ENCODE measurements at regions not wholly inside any gene's neighbourhood (a gene's known extent, or its start where the extent isn't known, plus 50 kb on each side); places are given as distances from the start of the nearest gene placed in this dataset.
"Not testable (repeated sequence)": the region's sequence is repeated elsewhere in the genome, so short reads cannot be mapped to it uniquely, and the experiment has no call there.

GRCh38 chr11:13550761-13551160, 55.0 kb upstream of the PTH start (continued):
- TF ChIP-seq, protein P1, sequence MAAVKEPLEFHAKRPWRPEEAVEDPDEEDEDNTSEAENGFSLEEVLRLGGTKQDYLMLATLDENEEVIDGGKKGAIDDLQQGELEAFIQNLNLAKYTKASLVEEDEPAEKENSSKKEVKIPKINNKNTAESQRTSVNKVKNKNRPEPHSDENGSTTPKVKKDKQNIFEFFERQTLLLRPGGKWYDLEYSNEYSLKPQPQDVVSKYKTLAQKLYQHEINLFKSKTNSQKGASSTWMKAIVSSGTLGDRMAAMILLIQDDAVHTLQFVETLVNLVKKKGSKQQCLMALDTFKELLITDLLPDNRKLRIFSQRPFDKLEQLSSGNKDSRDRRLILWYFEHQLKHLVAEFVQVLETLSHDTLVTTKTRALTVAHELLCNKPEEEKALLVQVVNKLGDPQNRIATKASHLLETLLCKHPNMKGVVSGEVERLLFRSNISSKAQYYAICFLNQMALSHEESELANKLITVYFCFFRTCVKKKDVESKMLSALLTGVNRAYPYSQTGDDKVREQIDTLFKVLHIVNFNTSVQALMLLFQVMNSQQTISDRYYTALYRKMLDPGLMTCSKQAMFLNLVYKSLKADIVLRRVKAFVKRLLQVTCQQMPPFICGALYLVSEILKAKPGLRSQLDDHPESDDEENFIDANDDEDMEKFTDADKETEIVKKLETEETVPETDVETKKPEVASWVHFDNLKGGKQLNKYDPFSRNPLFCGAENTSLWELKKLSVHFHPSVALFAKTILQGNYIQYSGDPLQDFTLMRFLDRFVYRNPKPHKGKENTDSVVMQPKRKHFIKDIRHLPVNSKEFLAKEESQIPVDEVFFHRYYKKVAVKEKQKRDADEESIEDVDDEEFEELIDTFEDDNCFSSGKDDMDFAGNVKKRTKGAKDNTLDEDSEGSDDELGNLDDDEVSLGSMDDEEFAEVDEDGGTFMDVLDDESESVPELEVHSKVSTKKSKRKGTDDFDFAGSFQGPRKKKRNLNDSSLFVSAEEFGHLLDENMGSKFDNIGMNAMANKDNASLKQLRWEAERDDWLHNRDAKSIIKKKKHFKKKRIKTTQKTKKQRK (IDR thresholded peaks at IDR 0.05; ENCODE audit: low read depth, low read length): no peak

DNA sequence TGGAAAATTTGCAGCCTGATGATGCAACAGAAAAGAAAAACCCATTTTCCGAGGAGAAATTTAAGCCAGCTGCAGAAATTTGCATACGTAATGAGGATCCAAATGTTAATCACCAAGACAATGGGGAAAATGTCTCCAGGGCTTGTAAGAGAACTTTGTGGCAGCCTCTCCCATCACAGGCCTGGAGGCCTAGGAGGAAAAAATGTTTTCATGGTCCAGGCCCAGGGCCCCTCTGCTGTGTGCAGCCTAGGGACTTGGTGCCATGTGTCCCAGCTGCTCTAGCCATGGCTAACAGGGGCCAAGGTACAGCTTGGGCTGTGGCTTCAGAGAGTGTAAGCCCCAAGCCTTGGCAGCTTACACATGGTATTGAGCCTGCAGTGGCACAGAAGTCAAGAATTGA, 50.3 kb upstream of the PTH start:
- BruUV-seq (replicated peaks); POLR2A ChIA-PET; FAIRE-seq; H3K36me3 ChIP-seq (ENCODE audit: control insufficient read depth in 2 of 2, insufficient read depth in 2 of 2, low read length in 1 of 2); RAD21 ChIA-PET (ENCODE audit: unreplicated experiment); H3K27me3 ChIP-seq (replicated peaks in 1 of 2; ENCODE audit: control insufficient read depth in 2 of 2, insufficient read depth in 2 of 2, low read length in 1 of 2); DNase-seq (ENCODE audit: low read depth, low spot score); CTCF ChIA-PET; H3K27ac ChIP-seq (ENCODE audit: control insufficient read depth, insufficient read depth); H3K9me3 ChIP-seq (replicated peaks; ENCODE audit: control insufficient read depth, insufficient read depth, low read length); H3K4me2 ChIP-seq (ENCODE audit: control insufficient read depth, insufficient read depth); H4K20me1 ChIP-seq (ENCODE audit: control insufficient read depth, insufficient read depth); H3K9ac ChIP-seq (ENCODE audit: control insufficient read depth, insufficient read depth, low read length); ATAC-seq; in situ Hi-C loops (cut with MboI); H3K4me3 ChIP-seq; H2AFZ ChIP-seq (ENCODE audit: control insufficient read depth, low read depth, low read length); intact Hi-C loops (cut with micrococcal nuclease; ENCODE audit: unreplicated experiment); H3K79me2 ChIP-seq (ENCODE audit: control insufficient read depth, insufficient read depth, low read length); H3K4me1 ChIP-seq (ENCODE audit: control insufficient read depth, insufficient read depth, low read length): not testable (repeated sequence)
- SMC1A ChIA-PET (ENCODE audit: uncharacterized antibody, unreplicated experiment): interaction anchor here (0.9 kb wide), 1 partner anchor 35 kb away, joined by 3 read pairs; no protein-coding TSS in a partner anchor
- WGBS (ENCODE audit: insufficient coverage, insufficient replicate concordance, low lambda C conversion rate, missing lambda C conversion rate): 19% methylated on average over 2 of the region's 2 CpGs
